Activated CD8-positive, alpha-beta memory T cell treated with anti-CD3 and anti-CD28 coated beads for 36 hours (primary cell): ENCODE measurements at regions not wholly inside any gene's neighbourhood (a gene's known extent, or its start where the extent isn't known, plus 50 kb on each side); places are given as distances from the start of the nearest gene placed in this dataset.

Experiments
- CTCF ChIA-PET: fragments of 350-600 bp; sonication (Branson Sonifier 250); formaldehyde crosslinking; loops from one replicate; lab custom pipeline; 2021; ENCODE audit warnings: antibody characterized with exemption; lab: Charles Lee
- POLR2A ChIA-PET: fragments of 350-600 bp; sonication (Branson Sonifier 250); formaldehyde crosslinking; loops from one replicate; lab custom pipeline; 2021; ENCODE audit warnings: antibody characterized with exemption; lab: Charles Lee

DNA sequence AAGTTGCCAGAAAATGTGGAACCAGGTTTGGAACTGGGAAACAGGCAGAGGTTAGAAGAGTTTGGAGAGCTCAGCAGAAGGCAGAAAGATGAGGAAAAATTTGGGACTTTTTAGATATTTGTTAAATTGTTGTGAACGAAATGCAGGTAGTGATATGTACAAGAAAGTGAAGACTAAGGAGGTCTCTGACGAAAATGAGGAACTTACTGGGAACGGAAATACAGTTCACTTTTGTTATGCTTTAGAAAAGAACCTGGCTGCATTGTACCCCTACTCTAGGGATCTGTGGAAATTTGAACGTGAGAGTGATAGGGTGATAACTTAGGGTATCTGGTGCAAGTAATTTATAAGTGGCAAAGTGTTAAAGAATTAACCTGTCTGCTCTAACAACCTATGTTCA, 632.4 kb downstream of the SLITRK5 start:
- POLR2A ChIA-PET = no interaction called here
- CTCF ChIA-PET = no interaction called here

DNA sequence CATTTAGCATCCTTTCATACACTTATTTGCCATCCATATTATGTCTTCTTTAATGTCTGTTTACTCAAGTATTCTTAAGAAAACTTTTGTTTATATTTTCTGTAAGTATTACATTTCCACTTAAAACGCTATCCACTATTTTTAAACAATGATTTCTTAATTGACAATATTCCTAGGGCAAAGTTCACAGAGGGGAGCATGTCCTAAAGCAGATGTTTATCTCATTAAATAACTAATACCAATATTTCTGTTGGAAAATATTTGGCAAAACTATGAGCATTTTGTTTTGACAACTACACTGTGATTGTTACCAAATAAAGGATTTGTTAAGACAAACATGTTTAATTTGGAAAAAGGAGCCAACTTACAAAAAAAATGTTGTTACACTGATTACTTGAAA, 643.3 kb downstream of the SLITRK5 start:
- CTCF ChIA-PET = no interaction called here
- POLR2A ChIA-PET = no interaction called here

GRCh38 chr13:88329066-88329465, 657.9 kb downstream of the SLITRK5 start:
- ChIA-PET POLR2A (no interaction called here), CTCF (no interaction called here)

DNA sequence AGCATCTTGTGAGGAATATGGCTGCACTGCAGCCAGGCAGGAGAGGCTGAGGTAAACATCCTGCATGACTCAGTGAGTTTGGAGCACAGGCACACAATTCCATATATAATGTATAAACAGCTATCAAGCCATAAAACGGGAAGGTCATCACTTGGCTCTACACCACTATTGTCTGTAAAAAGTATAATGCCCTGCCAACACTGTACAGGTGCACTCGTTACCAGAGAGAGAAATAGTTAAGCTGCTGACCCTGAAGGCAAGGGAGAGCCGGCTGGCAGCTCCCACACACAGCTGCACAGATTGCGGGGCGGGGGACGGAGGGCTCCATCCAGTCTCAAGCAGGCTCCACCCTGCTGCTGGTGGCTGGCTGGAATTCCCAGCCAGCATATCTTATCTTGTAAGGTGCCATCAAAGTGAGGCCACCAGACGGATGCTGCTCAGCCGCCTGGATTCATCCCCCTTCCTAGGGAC, 668.1 kb downstream of the SLITRK5 start:
- CTCF ChIA-PET = no interaction called here
- POLR2A ChIA-PET = no interaction called here

DNA sequence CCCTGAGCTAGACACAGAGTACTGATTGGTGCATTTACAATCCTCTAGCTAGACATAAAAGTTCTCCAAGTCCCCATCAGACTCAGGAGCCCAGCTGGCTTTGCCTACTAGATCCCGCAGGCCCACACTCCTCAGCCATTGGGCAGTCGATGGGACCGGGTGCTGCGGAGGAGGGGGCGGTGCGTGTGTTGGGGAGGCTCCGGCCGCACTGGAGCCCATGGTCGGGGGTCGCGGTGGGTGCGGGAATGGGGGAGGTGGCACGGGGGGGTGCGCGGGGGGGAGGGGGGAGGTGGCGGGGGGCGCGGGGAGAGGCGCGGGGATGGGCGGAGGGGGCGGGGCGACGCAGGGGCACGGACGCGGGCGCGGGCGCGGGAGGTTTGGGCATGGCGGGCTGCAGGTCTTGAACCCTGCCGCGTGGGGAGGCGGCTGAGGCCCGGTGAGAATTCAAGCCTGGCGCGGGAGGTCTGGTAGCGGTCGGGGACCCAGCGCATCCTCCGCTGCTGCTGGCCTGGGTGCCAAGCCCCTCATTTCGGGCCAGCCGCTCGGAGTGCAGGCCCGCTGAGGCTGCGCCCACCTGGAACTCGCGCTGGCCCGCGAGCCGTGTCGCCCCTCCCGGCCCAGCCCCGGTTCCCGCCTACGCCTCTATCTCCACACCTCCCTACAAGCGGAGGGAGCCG, 674.1 kb downstream of the SLITRK5 start:
- ChIA-PET POLR2A (no interaction called here), CTCF (no interaction called here)

GRCh38 chr13:88360761-88361160, 689.6 kb downstream of the SLITRK5 start:
- ChIA-PET POLR2A (no interaction called here), CTCF (no interaction called here)

GRCh38 chr13:88369866-88370265, 698.7 kb downstream of the SLITRK5 start:
- POLR2A ChIA-PET = no interaction called here
- CTCF ChIA-PET = no interaction called here

DNA sequence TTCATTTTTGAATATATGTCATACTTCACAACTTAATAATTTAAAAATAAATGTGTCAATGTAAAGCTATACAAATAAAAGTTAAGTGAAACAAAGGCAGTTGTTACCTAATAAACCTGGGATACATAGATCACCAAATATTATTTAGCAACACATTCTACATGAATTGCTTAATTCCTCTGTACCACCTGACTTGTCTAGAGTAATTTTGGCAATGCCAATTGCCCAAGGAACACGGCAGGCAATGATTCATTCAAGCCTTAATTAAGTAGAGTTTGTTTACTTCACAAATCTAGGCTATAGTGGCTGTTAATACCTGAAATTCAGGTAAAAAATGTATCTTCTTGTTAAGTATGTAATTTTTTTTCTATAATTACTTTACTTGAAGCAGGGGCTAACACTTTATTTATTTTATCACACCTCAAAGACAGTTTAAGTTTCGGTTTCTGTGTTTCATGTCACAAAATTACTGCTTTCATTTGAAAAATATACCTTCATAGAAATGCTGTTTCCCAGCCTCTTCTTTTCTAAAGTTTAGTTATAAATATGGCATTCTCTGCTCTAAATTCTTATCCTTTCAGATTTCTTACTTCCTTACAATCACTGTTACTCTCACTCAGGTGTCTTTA, 705.7 kb downstream of the SLITRK5 start:
- CTCF ChIA-PET = no interaction called here
- POLR2A ChIA-PET = no interaction called here

- POLR2A ChIA-PET = no interaction called here
- CTCF ChIA-PET = no interaction called here
Observed at GRCh38 chr13:88377852-88378251, 706.7 kb downstream of the SLITRK5 start.

GRCh38 chr13:88384542-88384941, 713.4 kb downstream of the SLITRK5 start:
- CTCF ChIA-PET = no interaction called here
- POLR2A ChIA-PET = no interaction called here

GRCh38 chr13:88395804-88396203, 724.6 kb downstream of the SLITRK5 start:
- POLR2A ChIA-PET = no interaction called here
- CTCF ChIA-PET = no interaction called here

GRCh38 chr13:88411696-88412095, 740.5 kb downstream of the SLITRK5 start:
- POLR2A ChIA-PET = no interaction called here

DNA sequence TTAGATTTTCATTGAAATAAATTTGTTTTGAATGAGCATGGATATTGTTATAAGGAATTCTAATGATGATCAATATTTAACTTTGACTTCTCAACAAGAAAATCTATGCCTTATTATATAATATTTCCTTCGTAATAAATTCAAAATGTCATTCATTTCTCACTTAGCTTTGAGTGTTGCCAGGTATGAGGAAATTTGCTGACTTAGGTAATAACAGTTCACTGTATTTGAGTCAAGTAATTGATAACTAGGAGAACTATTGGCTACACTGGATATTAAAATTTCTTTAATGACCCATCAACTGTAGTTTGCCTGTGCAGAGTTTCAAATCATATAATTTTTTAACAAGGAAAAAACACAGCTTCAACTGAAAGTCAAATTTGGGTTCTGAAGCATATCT, 746.6 kb downstream of the SLITRK5 start:
- ChIA-PET CTCF (no interaction called here), POLR2A (no interaction called here)

More at GRCh38 chr13:88411696-88412095, 740.5 kb downstream of the SLITRK5 start:
- CTCF ChIA-PET = no interaction called here

DNA sequence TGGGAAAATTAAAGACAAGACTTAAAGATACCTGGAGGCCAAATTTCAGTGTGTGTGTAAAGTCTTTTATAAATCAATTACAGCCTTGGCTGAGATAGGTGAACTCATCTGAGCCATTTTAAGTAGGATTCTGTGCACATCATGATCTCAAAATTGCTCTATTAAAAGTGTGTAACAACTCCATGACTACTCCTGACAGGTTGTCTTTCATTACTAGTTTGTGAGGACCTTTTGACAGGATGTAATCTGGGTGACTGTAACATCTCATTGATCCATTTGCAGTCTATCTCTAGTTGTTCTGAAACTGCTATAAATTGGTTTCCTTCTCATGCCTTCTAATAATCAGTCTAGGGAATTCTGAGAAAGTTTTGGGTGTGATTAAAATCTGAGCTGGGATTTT, 753.3 kb downstream of the SLITRK5 start:
- ChIA-PET CTCF (no interaction called here), POLR2A (no interaction called here)

GRCh38 chr13:88426661-88427060, 755.5 kb downstream of the SLITRK5 start:
- POLR2A ChIA-PET = no interaction called here

DNA sequence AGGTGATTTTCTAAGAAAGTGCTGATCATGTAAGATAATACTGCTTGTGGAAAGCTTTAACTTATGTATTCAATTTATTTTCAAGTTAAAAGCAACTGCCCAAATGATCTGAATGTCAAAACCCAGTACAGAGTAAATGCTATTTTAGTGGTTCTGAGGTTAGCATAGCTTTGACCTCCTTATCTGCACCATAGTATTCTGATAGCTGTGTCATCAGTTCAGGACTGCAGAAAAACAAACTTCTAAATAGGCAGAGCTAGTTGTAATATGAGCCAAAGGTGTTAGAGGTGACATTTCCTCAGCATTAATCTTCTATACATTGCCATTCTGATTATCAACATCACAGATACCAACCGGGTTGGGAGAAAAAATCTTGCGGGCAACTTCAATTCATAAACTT, 758.7 kb downstream of the SLITRK5 start:
- CTCF ChIA-PET = no interaction called here
- POLR2A ChIA-PET = no interaction called here

More at GRCh38 chr13:88426661-88427060, 755.5 kb downstream of the SLITRK5 start:
- CTCF ChIA-PET = no interaction called here

GRCh38 chr13:88434953-88435352, 763.8 kb downstream of the SLITRK5 start:
- POLR2A ChIA-PET = no interaction called here
- CTCF ChIA-PET = no interaction called here

- ChIA-PET POLR2A (no interaction called here), CTCF (no interaction called here)
Observed at GRCh38 chr13:88436974-88437373, 765.8 kb downstream of the SLITRK5 start.

DNA sequence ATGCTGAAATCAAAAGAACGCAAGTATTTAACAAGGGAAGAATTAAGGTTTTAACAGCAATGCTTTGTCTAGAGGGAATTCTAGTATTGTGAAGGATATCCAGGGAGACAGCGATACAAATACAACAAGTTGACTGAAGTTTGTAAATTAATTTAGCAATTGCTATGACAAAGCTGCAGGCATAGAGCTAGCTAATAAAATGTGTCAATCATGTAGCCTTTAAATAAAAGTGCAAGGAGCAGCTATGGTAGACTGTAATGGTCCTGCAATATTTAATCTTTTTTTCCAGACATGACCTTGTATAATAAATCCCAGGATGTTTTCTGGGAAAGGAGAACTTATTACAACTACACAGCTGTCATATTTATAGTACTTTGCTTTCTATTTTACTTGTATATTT, 779.3 kb downstream of the SLITRK5 start:
- ChIA-PET POLR2A (no interaction called here), CTCF (no interaction called here)

GRCh38 chr13:88456151-88456550, 785.0 kb downstream of the SLITRK5 start:
- ChIA-PET CTCF (interaction anchor here (0.7 kb wide), 1 partner anchor 702 kb away, joined by 4 read pairs; no protein-coding TSS in a partner anchor), POLR2A (no interaction called here)

GRCh38 chr13:88459331-88459730, 788.2 kb downstream of the SLITRK5 start:
- ChIA-PET POLR2A (no interaction called here), CTCF (no interaction called here)
